Liver (tissue), 8 donors: ENCODE measurements at regions not wholly inside any gene's neighbourhood (a gene's known extent, or its start where the extent isn't known, plus 50 kb on each side); places are given as distances from the start of the nearest gene placed in this dataset.

Experiments
- DNase-seq: peaks from one replicate; pipeline ENCODE4 v3.0.0-alpha.2; 2017; ENCODE audit warnings: low spot score
- H3K27ac ChIP-seq, 2 donors: one replicate each; pipeline ENCODE4 v1.7.0; 2013; ENCODE audit warnings: inconsistent platforms in 2 of 2, low read length in 2 of 2, control low read depth in 1 of 2, low read depth in 1 of 2, mild to moderate bottlenecking in 1 of 2
- H3K27me3 ChIP-seq, 4 donors: one replicate each; pipeline versions ENCODE4 v1.6.1 to v1.7.0; 2013; ENCODE audit warnings: low read length in 3 of 4, inconsistent platforms in 1 of 4, mild to moderate bottlenecking in 1 of 4, moderate library complexity in 1 of 4; ENCODE audit not compliant: control insufficient read depth in 4 of 4, insufficient read depth in 4 of 4
- H3K36me3 ChIP-seq, 4 donors: one replicate each; pipeline versions ENCODE4 v1.6.1 to v1.7.0; 2013; ENCODE audit warnings: low read length in 3 of 4, mild to moderate bottlenecking in 3 of 4, low read depth in 1 of 4, moderate library complexity in 1 of 4; ENCODE audit not compliant: control insufficient read depth in 4 of 4, insufficient read depth in 3 of 4
- H3K4me1 ChIP-seq, 4 donors: one replicate each; pipeline versions ENCODE4 v1.6.1 to v1.7.0; 2013; ENCODE audit warnings: low read length in 3 of 4, mild to moderate bottlenecking in 3 of 4, moderate library complexity in 1 of 4; ENCODE audit not compliant: control insufficient read depth in 4 of 4, insufficient read depth in 4 of 4
- H3K4me3 ChIP-seq, 3 donors: one replicate each; pipeline versions ENCODE4 v1.6.1 to v1.7.0; 2013; ENCODE audit warnings: low read length in 3 of 3, control low read depth in 1 of 3, low read depth in 1 of 3, mild to moderate bottlenecking in 1 of 3
- H3K9ac ChIP-seq, 2 donors: one replicate each; pipeline ENCODE4 v1.7.0; 2013; ENCODE audit warnings: low read length in 2 of 2, mild to moderate bottlenecking in 2 of 2, moderate library complexity in 2 of 2, control low read depth in 1 of 2, low read depth in 1 of 2
- H3K9me3 ChIP-seq, 4 donors: one replicate each; pipeline versions ENCODE4 v1.6.1 to v1.7.0; 2013; ENCODE audit warnings: low read length in 3 of 4; ENCODE audit not compliant: control insufficient read depth in 4 of 4
- ATF3 ChIP-seq: IDR thresholded peaks from 2 replicates; pipeline ENCODE4 v1.6.1; 2016; ENCODE audit warnings: antibody characterized with exemption
- CTCF ChIP-seq: fragments of 150-350 bp; IDR thresholded peaks from 2 replicates; pipeline ENCODE4 v1.5.1; 2017; ENCODE audit warnings: improper control_type of control experiment, low read depth, low read length; ENCODE audit not compliant: missing input control
- EGR1 ChIP-seq, 2 donors: IDR thresholded peaks; 2 replicates each; pipeline ENCODE4 v1.6.1; 2016 to 2018; ENCODE audit warnings: antibody characterized with exemption in 2 of 2, low read depth in 2 of 2
- FOXA1 ChIP-seq: IDR thresholded peaks from 2 replicates; pipeline ENCODE4 v1.6.1; 2016; ENCODE audit warnings: antibody characterized with exemption
- FOXA2 ChIP-seq: IDR thresholded peaks from 2 replicates; pipeline ENCODE4 v1.6.1; 2016; ENCODE audit warnings: antibody characterized with exemption
- GABPA ChIP-seq, 2 donors: IDR thresholded peaks in 1 of 2; conservative IDR thresholded peaks in 1 of 2; 2 replicates each; pipeline ENCODE4 v1.6.1; 2016; ENCODE audit warnings: antibody characterized with exemption in 2 of 2, mild to moderate bottlenecking in 1 of 2, moderate library complexity in 1 of 2
- HNF4A ChIP-seq, 2 donors: conservative IDR thresholded peaks; 2 replicates each; pipeline ENCODE4 v1.6.1; 2016; ENCODE audit warnings: antibody characterized with exemption in 2 of 2, mild to moderate bottlenecking in 2 of 2
- HNF4G ChIP-seq: IDR thresholded peaks from 2 replicates; pipeline ENCODE4 v1.6.1; 2016; ENCODE audit warnings: antibody characterized with exemption
- JUND ChIP-seq, 2 donors: IDR thresholded peaks; 2 replicates each; pipeline ENCODE4 v1.6.1; 2016; ENCODE audit warnings: antibody characterized with exemption in 2 of 2
- MAX ChIP-seq: IDR thresholded peaks from 2 replicates; pipeline ENCODE4 v1.6.1; 2016; ENCODE audit warnings: antibody characterized with exemption
- NR2F2 ChIP-seq: IDR thresholded peaks from 2 replicates; pipeline ENCODE4 v1.6.1; 2016; ENCODE audit warnings: antibody characterized with exemption
- RAD21 ChIP-seq, 2 donors: IDR thresholded peaks; 2 replicates each; pipeline ENCODE4 v1.6.1; 2016; ENCODE audit warnings: antibody characterized with exemption in 2 of 2, mild to moderate bottlenecking in 2 of 2
- REST ChIP-seq: IDR thresholded peaks from 2 replicates; pipeline ENCODE4 v1.6.1; 2016; ENCODE audit warnings: antibody characterized with exemption, mild to moderate bottlenecking
- RXRA ChIP-seq, 2 donors: IDR thresholded peaks; 2 replicates each; pipeline ENCODE4 v1.6.1; 2017 to 2018; ENCODE audit warnings: antibody characterized with exemption in 2 of 2, mild to moderate bottlenecking in 1 of 2
- SP1 ChIP-seq: IDR thresholded peaks from 2 replicates; pipeline ENCODE4 v1.6.1; 2018; ENCODE audit warnings: antibody characterized with exemption, mild to moderate bottlenecking
- TAF1 ChIP-seq: conservative IDR thresholded peaks from 2 replicates; pipeline ENCODE4 v1.6.1; 2016; ENCODE audit warnings: antibody characterized with exemption, mild to moderate bottlenecking
- YY1 ChIP-seq: IDR thresholded peaks from 2 replicates; pipeline ENCODE4 v1.6.1; 2016; ENCODE audit warnings: antibody characterized with exemption, mild to moderate bottlenecking
- ZBTB33 ChIP-seq: IDR thresholded peaks from 2 replicates; pipeline ENCODE4 v1.6.1; 2016; ENCODE audit warnings: antibody characterized with exemption
- WGBS: extraction: QIAGEN DNeasy Blood & Tissue Kit; methylation state at CpG from one replicate; pipeline ENCODE4 v1.1.7; 2013; 5-methylcytosine and 5-hydroxymethylcytosine counted together
- donor health status: healthy.
- donor health status: healthy.
- donor health status: healthy.
- donor health status: healthy.
- donor health status: healthy.

GRCh38 chr9:86720639-86721225, 226.6 kb downstream of the GAS1 start:
- Histone ChIP-seq H3K9me3 (no peaks in the 10 kb centered on the region), H3K4me1 (peaks cover 2 to 18% (median 10%) of the 10 kb centered on the region in 4 donors), H3K9ac (no peak overlapping the region), H3K27me3 (no peaks in the 10 kb centered on the region), H3K4me3 (no peak overlapping the region), H3K36me3 (no peaks in the 10 kb centered on the region), H3K27ac (no peak overlapping the region)
- TF ChIP-seq ZBTB33 (no peak), RAD21 (IDR thresholded peaks at IDR 0.05) (no peak), MAX (no peak), JUND (IDR thresholded peaks at IDR 0.05) (no peak), EGR1 (IDR thresholded peaks at IDR 0.05; ENCODE audit: low read depth in 2 of 2) (no peak), FOXA2 (no peak), HNF4A (conservative IDR thresholded peaks at IDR 0.05) (no peak), REST (no peak), GABPA (IDR thresholded peaks at IDR 0.05 in 1 of 2, conservative IDR thresholded peaks at IDR 0.05 in 1 of 2) (no peak), YY1 (no peak), FOXA1 (no peak), ATF3 (no peak), CTCF (no peak), TAF1 (no peak), HNF4G (no peak), NR2F2 (no peak), RXRA (IDR thresholded peaks at IDR 0.05) (no peak), SP1 (no peak)
- DNase-seq, result no peak
- WGBS, result 95% methylated on average over 9 of the region's 9 CpGs
